Effector memory CD4-positive, alpha-beta T cell (primary cell): ENCODE measurements at regions not wholly inside any gene's neighbourhood (a gene's known extent, or its start where the extent isn't known, plus 50 kb on each side); places are given as distances from the start of the nearest gene placed in this dataset.

Experiments used
- DNase-seq, 3 donors: peaks; one replicate each; pipeline ENCODE4 v3.0.0-alpha.2; 2020
- H3K27ac ChIP-seq: 2 replicates; pipeline ENCODE4 v1.7.0; 2013; ENCODE audit warnings: mild to moderate bottlenecking, low read length, moderate library complexity; ENCODE audit not compliant: insufficient read depth, poor library complexity, severe bottlenecking
- H3K27me3 ChIP-seq: replicated peaks from 2 replicates; pipeline ENCODE4 v1.7.0; 2013; ENCODE audit warnings: mild to moderate bottlenecking, low read length; ENCODE audit not compliant: insufficient read depth, control insufficient read depth, poor library complexity, severe bottlenecking
- H3K36me3 ChIP-seq: 2 replicates; pipeline ENCODE4 v1.7.0; 2013; ENCODE audit warnings: mild to moderate bottlenecking, low read length, moderate library complexity; ENCODE audit not compliant: control insufficient read depth, insufficient read depth
- H3K4me1 ChIP-seq: 2 replicates; pipeline ENCODE4 v1.7.0; 2013; ENCODE audit warnings: low read length, mild to moderate bottlenecking; ENCODE audit not compliant: control insufficient read depth, insufficient read depth, poor library complexity, severe bottlenecking
- H3K4me3 ChIP-seq: 2 replicates; pipeline ENCODE4 v1.7.0; 2013; ENCODE audit warnings: low read length, low read depth, mild to moderate bottlenecking; ENCODE audit not compliant: insufficient read depth, poor library complexity, severe bottlenecking
- H3K9me3 ChIP-seq: 2 replicates; pipeline ENCODE4 v1.7.0; 2013; ENCODE audit warnings: mild to moderate bottlenecking, low read length, moderate library complexity; ENCODE audit not compliant: control insufficient read depth

DNA sequence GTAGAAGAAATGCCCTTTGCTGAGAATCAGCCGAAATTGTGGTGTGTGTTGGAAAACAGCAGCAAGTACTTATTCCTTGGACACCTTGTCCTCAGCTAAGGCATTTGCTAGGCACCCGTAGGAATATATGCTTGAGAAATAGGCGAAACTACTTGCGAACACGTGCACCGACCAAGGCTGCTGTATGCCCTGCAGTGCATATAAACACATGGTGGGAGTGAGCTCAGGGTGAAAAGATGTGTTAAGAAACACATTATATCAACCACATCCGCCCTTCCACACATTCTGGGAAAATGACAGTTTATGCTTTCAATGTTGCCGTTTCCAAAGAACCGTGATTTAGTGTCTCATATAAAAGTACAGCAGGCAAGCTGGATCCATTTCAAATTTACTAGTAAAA is 199.2 kb downstream of the JCAD start:
- Histone ChIP-seq H3K4me3 (no peak overlapping the region), H3K27ac (no peak overlapping the region)
- no peak for DNase-seq

GRCh38 chr10:29859521-29860130 is 199.8 kb downstream of the JCAD start:
- no peaks in the 10 kb centered on the region for H3K27me3 ChIP-seq
- H3K27ac ChIP-seq: no peak overlapping the region
- H3K9me3 ChIP-seq: no peaks in the 10 kb centered on the region
- H3K4me3 ChIP-seq: no peak overlapping the region
- no peaks in the 10 kb centered on the region for H3K4me1 ChIP-seq
- H3K36me3 ChIP-seq: no peaks in the 10 kb centered on the region
- DNase-seq: no peak

More for the DNA sequence above, 199.2 kb downstream of the JCAD start:
- Histone ChIP-seq H3K27me3 (no peaks in the 10 kb centered on the region), H3K4me1 (no peaks in the 10 kb centered on the region), H3K9me3 (no peaks in the 10 kb centered on the region), H3K36me3 (no peaks in the 10 kb centered on the region)

DNA sequence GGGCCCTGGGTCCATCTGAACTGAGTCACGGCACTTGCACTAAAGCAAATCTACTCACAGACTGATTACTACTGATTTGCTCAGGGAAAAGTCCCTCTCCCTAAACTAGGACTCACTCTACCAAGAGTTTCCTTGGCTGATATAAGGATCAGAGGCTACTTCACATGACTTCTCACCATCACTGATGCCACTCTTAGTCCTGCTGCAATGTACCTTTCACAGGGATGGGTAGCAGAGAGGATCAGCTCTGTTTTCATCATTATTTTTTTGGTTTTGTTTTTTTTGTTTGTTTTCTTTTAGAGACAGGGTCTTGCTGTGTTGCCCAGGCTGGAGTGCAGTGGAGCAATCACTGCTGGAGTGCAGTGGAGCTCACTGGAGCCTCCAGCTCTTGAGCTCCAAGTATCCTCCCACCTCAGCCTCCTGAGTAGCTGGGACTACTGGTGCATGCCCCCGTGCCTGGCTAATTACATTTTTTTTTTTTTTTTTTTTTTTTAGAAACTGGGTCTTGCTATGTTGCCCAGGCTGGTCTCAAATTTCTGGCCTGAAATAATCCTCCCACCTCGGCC is 200.6 kb downstream of the JCAD start:
- no peak overlapping the region for H3K27ac ChIP-seq
- no peak overlapping the region for H3K4me3 ChIP-seq
- no peaks in the 10 kb centered on the region for H3K9me3 ChIP-seq
- H3K27me3 ChIP-seq: no peaks in the 10 kb centered on the region
- no peaks in the 10 kb centered on the region for H3K4me1 ChIP-seq
- DNase-seq: no peak
- H3K36me3 ChIP-seq: no peaks in the 10 kb centered on the region

- no peaks in the 10 kb centered on the region for H3K27me3 ChIP-seq
- no peak overlapping the region for H3K27ac ChIP-seq
- no peaks in the 10 kb centered on the region for H3K36me3 ChIP-seq
- DNase-seq: no peak
- no peaks in the 10 kb centered on the region for H3K9me3 ChIP-seq
- H3K4me1 ChIP-seq: no peaks in the 10 kb centered on the region
- H3K4me3 ChIP-seq: no peak overlapping the region
Observed at GRCh38 chr10:29857843-29858701, 201.3 kb downstream of the JCAD start.

GRCh38 chr10:29856295-29856694 is 203.1 kb downstream of the JCAD start:
- Histone ChIP-seq H3K4me1 (no peaks in the 10 kb centered on the region), H3K36me3 (no peaks in the 10 kb centered on the region), H3K9me3 (no peaks in the 10 kb centered on the region), H3K27ac (no peak overlapping the region), H3K27me3 (no peaks in the 10 kb centered on the region), H3K4me3 (no peak overlapping the region)
- DNase-seq: no peak

- no peak overlapping the region for H3K27ac ChIP-seq
- DNase-seq: no peak
- no peaks in the 10 kb centered on the region for H3K9me3 ChIP-seq
- no peaks in the 10 kb centered on the region for H3K27me3 ChIP-seq
- no peaks in the 10 kb centered on the region for H3K36me3 ChIP-seq
- H3K4me1 ChIP-seq: no peaks in the 10 kb centered on the region
- H3K4me3 ChIP-seq: no peak overlapping the region
Observed at GRCh38 chr10:29853913-29854312, 205.5 kb downstream of the JCAD start.

DNA sequence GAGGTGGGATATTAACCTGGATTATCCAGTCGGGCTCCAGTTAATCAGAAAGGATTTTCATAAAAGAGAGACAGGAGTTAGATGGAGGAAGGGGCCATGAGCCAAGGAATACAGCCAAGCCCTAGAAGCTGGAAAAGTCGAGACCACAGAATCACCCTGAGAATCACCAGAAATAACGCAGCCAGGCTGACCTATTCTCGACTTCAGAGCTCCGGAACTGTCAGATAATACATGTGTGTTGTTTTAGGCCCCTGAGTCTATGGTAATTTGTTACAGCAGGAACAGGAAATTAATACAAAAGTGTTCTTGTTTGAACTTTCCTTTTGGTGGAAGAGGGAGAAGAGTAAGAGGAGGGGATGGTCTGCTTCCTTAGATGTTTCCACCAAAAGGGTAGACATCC is 208.1 kb downstream of the JCAD start:
- Histone ChIP-seq H3K27me3 (no peaks in the 10 kb centered on the region), H3K9me3 (no peaks in the 10 kb centered on the region)

DNA sequence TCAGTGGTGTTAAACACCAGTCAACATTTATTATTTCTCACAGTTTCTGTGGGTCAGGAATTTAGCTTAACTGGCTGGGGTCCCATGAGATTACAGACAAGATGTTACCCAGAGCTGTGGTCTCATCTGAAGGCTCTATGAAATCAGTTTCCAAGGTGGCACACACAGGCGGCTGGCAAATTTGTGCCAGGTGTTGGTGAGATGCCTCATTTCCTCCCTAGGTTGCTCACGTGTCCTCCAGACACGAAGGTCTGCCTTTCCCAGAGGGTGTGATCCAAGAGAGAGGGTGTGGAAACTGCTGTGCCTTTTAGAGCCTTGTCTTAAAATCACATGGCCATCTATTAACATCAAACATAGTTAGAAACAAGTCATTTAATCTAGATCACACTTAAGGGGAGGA is 209.0 kb downstream of the JCAD start:
- no peak overlapping the region for H3K4me3 ChIP-seq
- H3K4me1 ChIP-seq: no peaks in the 10 kb centered on the region
- no peaks in the 10 kb centered on the region for H3K36me3 ChIP-seq
- H3K9me3 ChIP-seq: no peaks in the 10 kb centered on the region
- DNase-seq: no peak
- no peaks in the 10 kb centered on the region for H3K27me3 ChIP-seq
- H3K27ac ChIP-seq: no peak overlapping the region

More for the DNA sequence above, 208.1 kb downstream of the JCAD start:
- no peak overlapping the region for H3K4me3 ChIP-seq
- no peaks in the 10 kb centered on the region for H3K36me3 ChIP-seq
- no peak for DNase-seq
- H3K4me1 ChIP-seq: no peaks in the 10 kb centered on the region
- H3K27ac ChIP-seq: no peak overlapping the region

DNA sequence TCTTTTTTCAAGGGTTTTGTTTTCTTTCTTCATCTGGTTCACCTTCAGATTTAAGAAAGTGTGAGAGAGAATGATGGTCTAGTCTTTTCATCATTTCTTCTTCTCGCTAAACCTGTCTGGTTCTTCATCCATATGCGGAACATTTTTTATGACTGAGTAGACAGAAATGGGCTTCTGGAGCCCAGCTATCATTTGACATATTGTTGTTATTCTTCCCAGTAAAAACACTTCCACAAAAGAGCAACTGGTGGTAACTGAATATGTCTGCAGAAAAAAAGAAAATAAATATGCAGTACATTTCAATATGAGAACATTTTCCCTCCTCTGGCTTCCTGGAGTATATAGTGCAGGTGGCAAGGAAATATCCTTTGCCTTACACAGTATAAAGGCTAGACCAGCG is 209.5 kb downstream of the JCAD start:
- Histone ChIP-seq H3K4me3 (no peak overlapping the region), H3K27me3 (no peaks in the 10 kb centered on the region), H3K27ac (no peak overlapping the region), H3K9me3 (no peaks in the 10 kb centered on the region), H3K4me1 (no peaks in the 10 kb centered on the region), H3K36me3 (no peaks in the 10 kb centered on the region)
- no peak for DNase-seq
